H1 (cell line): ENCODE measurements at regions not wholly inside any gene's neighbourhood (a gene's known extent, or its start where the extent isn't known, plus 50 kb on each side); places are given as distances from the start of the nearest gene placed in this dataset.

Experiments
- CTCF ChIA-PET: fragments of 300-600 bp; sonication (Branson Sonifier 250); formaldehyde crosslinking; loops from one replicate; lab custom pipeline; 2021; ENCODE audit not compliant: partially characterized antibody; lab: Charles Lee
- POLR2A ChIA-PET: fragments of 300-600 bp; sonication (Branson Sonifier 250); formaldehyde crosslinking; loops from one replicate; lab custom pipeline; 2021; ENCODE audit warnings: inconsistent platforms; ENCODE audit not compliant: partially characterized antibody; lab: Charles Lee
- DNase-seq, 2 experiments: peaks; one replicate each; pipeline versions ENCODE4 v3.0.0 to v3.0.0-alpha.2; 2010 to 2022; ENCODE audit warnings: low spot score in 2 of 2, low read depth in 1 of 2, mixed read lengths in 1 of 2
- FAIRE-seq: peaks from 2 replicates; lab custom pipeline; 2011; peaks lifted over from hg19 to GRCh38; lab: Jason Lieb, UNC
- H2AFZ ChIP-seq: 2 replicates; pipeline ENCODE4 v1.8.1; 2012; ENCODE audit warnings: low read length, inconsistent platforms
- H2AK5ac ChIP-seq: 2 replicates; pipeline ENCODE4 v1.6.1; 2013; ENCODE audit warnings: low read depth, low read length
- H2BK120ac ChIP-seq: replicated peaks from 2 replicates; pipeline ENCODE3; 2013; ENCODE audit warnings: low read depth, low read length, inconsistent platforms
- H2BK12ac ChIP-seq: 2 replicates; pipeline ENCODE4 v1.6.1; 2013; ENCODE audit warnings: low read depth, low read length
- H2BK15ac ChIP-seq: 2 replicates; pipeline ENCODE4 v1.6.1; 2013; ENCODE audit warnings: low read length
- H2BK20ac ChIP-seq: 2 replicates; pipeline ENCODE4 v1.6.1; 2013; ENCODE audit warnings: low read length
- H2BK5ac ChIP-seq: 2 replicates; pipeline ENCODE4 v1.6.1; 2013; ENCODE audit warnings: low read depth, low read length
- H3K14ac ChIP-seq: 2 replicates; pipeline ENCODE4 v1.6.1; 2013; ENCODE audit warnings: inconsistent platforms; ENCODE audit not compliant: insufficient read length
- H3K18ac ChIP-seq: 2 replicates; pipeline ENCODE4 v1.6.1; 2013; ENCODE audit warnings: low read length; ENCODE audit errors: extremely low read depth
- H3K23ac ChIP-seq: 2 replicates; pipeline ENCODE4 v1.6.1; 2013; ENCODE audit warnings: inconsistent platforms; ENCODE audit not compliant: insufficient read length
- H3K23me2 ChIP-seq: 2 replicates; pipeline ENCODE4 v1.6.1; 2013; ENCODE audit warnings: low read depth, low read length
- H3K27ac ChIP-seq: 2 replicates; pipeline ENCODE4 v1.6.1; 2011; ENCODE audit warnings: low read depth, low read length, inconsistent platforms
- H3K27me3 ChIP-seq, 4 experiments: replicated peaks in 1 of 4; 1 replicate in 1 of 4; 2 replicates in 3 of 4; pipeline versions ENCODE4 v1.6.1 to v1.8.1; 2011 to 2013; ENCODE audit warnings: low read length in 3 of 4, mild to moderate bottlenecking in 3 of 4, inconsistent platforms in 2 of 4, mixed read lengths in 2 of 4, moderate library complexity in 1 of 4; ENCODE audit not compliant: control insufficient read depth in 3 of 4, insufficient read depth in 3 of 4; ENCODE audit errors: extremely low read depth in 1 of 4
- H3K36me3 ChIP-seq, 4 experiments: 2 replicates each; pipeline versions ENCODE4 v1.6.1 to v1.8.1; 2011 to 2013; ENCODE audit warnings: mild to moderate bottlenecking in 4 of 4, low read length in 3 of 4, moderate library complexity in 2 of 4, control low read depth in 1 of 4, inconsistent platforms in 1 of 4; ENCODE audit not compliant: insufficient read depth in 4 of 4, control insufficient read depth in 2 of 4
- H3K4ac ChIP-seq: replicated peaks from 2 replicates; pipeline ENCODE3; 2013; ENCODE audit warnings: low read length, low read depth, mixed read lengths, inconsistent platforms; ENCODE audit not compliant: insufficient read length
- H3K4me1 ChIP-seq, 4 experiments: replicated peaks in 1 of 4; 1 replicate in 1 of 4; 2 replicates in 3 of 4; pipeline versions ENCODE4 v1.6.1 to v1.8.1; 2011 to 2013; ENCODE audit warnings: low read length in 3 of 4, inconsistent platforms in 2 of 4, mixed read lengths in 1 of 4; ENCODE audit not compliant: insufficient read depth in 4 of 4, control insufficient read depth in 3 of 4
- H3K4me2 ChIP-seq, 2 experiments: 2 replicates each; pipeline versions ENCODE4 v1.6.1 to v1.8.1; 2011 to 2013; ENCODE audit warnings: low read depth in 2 of 2, low read length in 2 of 2, control low read depth in 1 of 2, inconsistent platforms in 1 of 2, mild to moderate bottlenecking in 1 of 2; ENCODE audit not compliant: insufficient read depth in 1 of 2
- H3K4me3 ChIP-seq, 4 experiments: fragments of 200-600, 300-600 bp in 1 of 4; sonication (generic), shearing (Covaris generic), sonication (Bioruptor Twin) in 1 of 4; 2 replicates each; pipeline versions ENCODE4 v1.5.1 to v1.8.1; 2011 to 2016; ENCODE audit warnings: low read length in 4 of 4, low read depth in 3 of 4, control low read depth in 2 of 4, inconsistent platforms in 2 of 4, mild to moderate bottlenecking in 2 of 4, mixed read lengths in 1 of 4, moderate library complexity in 1 of 4; ENCODE audit not compliant: insufficient read depth in 2 of 4; ENCODE audit errors: extremely low read depth in 1 of 4
- H3K56ac ChIP-seq: replicated peaks from 2 replicates; pipeline ENCODE3; 2013; ENCODE audit warnings: low read depth, mild to moderate bottlenecking, mixed read lengths, low read length, inconsistent platforms; ENCODE audit not compliant: insufficient read length
- H3K79me1 ChIP-seq: 2 replicates; pipeline ENCODE4 v1.6.1; 2013; ENCODE audit warnings: low read depth, low read length, control low read depth
- H3K79me2 ChIP-seq, 2 experiments: 2 replicates each; pipeline versions ENCODE4 v1.6.1 to v1.8.1; 2012 to 2013; ENCODE audit warnings: low read length in 2 of 2, mild to moderate bottlenecking in 2 of 2, inconsistent platforms in 1 of 2; ENCODE audit not compliant: insufficient read depth in 2 of 2, control insufficient read depth in 1 of 2
- H3K9ac ChIP-seq, 4 experiments: replicated peaks in 1 of 4; 1 replicate in 1 of 4; 2 replicates in 3 of 4; pipeline versions ENCODE4 v1.6.1 to v1.8.1; 2011 to 2013; ENCODE audit warnings: low read depth in 3 of 4, low read length in 3 of 4, control low read depth in 2 of 4, mild to moderate bottlenecking in 2 of 4, moderate library complexity in 2 of 4, inconsistent platforms in 1 of 4; ENCODE audit errors: extremely low read depth in 1 of 4
- H3K9me3 ChIP-seq, 2 experiments: 2 replicates each; pipeline versions ENCODE4 v1.6.1 to v1.8.1; 2012 to 2013; ENCODE audit warnings: mild to moderate bottlenecking in 2 of 2, moderate library complexity in 2 of 2, control low read depth in 1 of 2, inconsistent platforms in 1 of 2, low read depth in 1 of 2, low read length in 1 of 2, mixed read lengths in 1 of 2; ENCODE audit not compliant: insufficient read depth in 2 of 2
- H4K20me1 ChIP-seq, 2 experiments: replicated peaks in 1 of 2; 2 replicates each; pipeline versions ENCODE3 to v1.8.1; 2011 to 2013; ENCODE audit warnings: inconsistent platforms in 2 of 2, low read length in 2 of 2, mild to moderate bottlenecking in 1 of 2; ENCODE audit not compliant: insufficient read depth in 2 of 2, control insufficient read depth in 1 of 2
- H4K5ac ChIP-seq: 2 replicates; pipeline ENCODE4 v1.6.1; 2013; ENCODE audit warnings: low read length, low read depth, mixed read lengths, inconsistent platforms; ENCODE audit not compliant: insufficient read length
- H4K8ac ChIP-seq: 2 replicates; pipeline ENCODE4 v1.8.0; 2013; ENCODE audit warnings: mild to moderate bottlenecking, moderate library complexity, low read length, inconsistent platforms; ENCODE audit not compliant: insufficient read depth; ENCODE audit errors: extremely low read depth
- H4K91ac ChIP-seq: replicated peaks from 2 replicates; pipeline ENCODE3; 2013; ENCODE audit warnings: low read length, mixed read lengths, inconsistent platforms; ENCODE audit not compliant: insufficient read length
- CBX5 ChIP-seq: fragments of 300-800, 300-1000 bp; sonication (generic); IDR thresholded peaks from 2 replicates; pipeline ENCODE4 v1.7.1; 2016; ENCODE audit warnings: antibody characterized with exemption, low read length, low read depth
- EGR1 ChIP-seq: IDR thresholded peaks from 2 replicates; pipeline ENCODE4 v1.6.1; 2011; ENCODE audit warnings: low read depth, low read length, borderline replicate concordance
- NANOG ChIP-seq: IDR thresholded peaks from 2 replicates; pipeline ENCODE4 v1.6.1; 2011; ENCODE audit warnings: low read length, low read depth, mild to moderate bottlenecking, inconsistent platforms; ENCODE audit not compliant: insufficient read depth, poor library complexity, severe bottlenecking
- SRF ChIP-seq: IDR thresholded peaks from 2 replicates; pipeline ENCODE4 v1.6.1; 2011; ENCODE audit warnings: mild to moderate bottlenecking, low read depth, low read length, moderate library complexity
- YY1 ChIP-seq: IDR thresholded peaks from 2 replicates; pipeline ENCODE4 v1.6.1; 2011; ENCODE audit warnings: low read depth, mild to moderate bottlenecking, low read length
- WGBS, 2 experiments: shearing (Covaris generic) in 1 of 2; methylation state at CpG; one replicate each; pipeline versions ENCODE4 v1.1.6 to v1.1.7; 2013 to 2015; ENCODE audit warnings: low lambda C conversion rate in 2 of 2, mixed read lengths in 2 of 2, inconsistent platforms in 1 of 2, low coverage in 1 of 2, missing lambda C conversion rate in 1 of 2; ENCODE audit not compliant: insufficient replicate concordance in 2 of 2, insufficient coverage in 1 of 2, insufficient read length in 1 of 2; ENCODE audit errors: extremely low coverage in 1 of 2, missing lambda C conversion rate in 1 of 2; 5-methylcytosine and 5-hydroxymethylcytosine counted together

- no peak overlapping the region for H2AK5ac ChIP-seq
- no peak overlapping the region for H3K23ac ChIP-seq
- DNase-seq (no peak), FAIRE-seq (no peak)
- H3K56ac ChIP-seq, result no peak overlapping the region
- no peaks in the 10 kb centered on the region for H3K36me3 ChIP-seq
- WGBS, 2 experiments, result 100% methylated on average over 1 of the region's 1 CpG; no CpG with 5 or more reads in 1 of the 2 experiments
- H4K91ac ChIP-seq, result no peak overlapping the region
- H2BK15ac ChIP-seq, result no peak overlapping the region
- POLR2A ChIA-PET, result no interaction called here
- no peak overlapping the region for H2BK12ac ChIP-seq
- no peak overlapping the region for H3K14ac ChIP-seq
- H3K23me2 ChIP-seq, result no peaks in the 10 kb centered on the region
- no peaks in the 10 kb centered on the region for H3K79me2 ChIP-seq
- no peak overlapping the region for H4K5ac ChIP-seq
- no peak overlapping the region for H2AFZ ChIP-seq
- H3K4ac ChIP-seq, result no peak overlapping the region
- H3K79me1 ChIP-seq, result no peaks in the 10 kb centered on the region
- H4K8ac ChIP-seq, result no peak overlapping the region
- H2BK120ac ChIP-seq, result no peak overlapping the region
- no peak overlapping the region for H2BK5ac ChIP-seq
- H3K9ac ChIP-seq, result no peak overlapping the region
- H3K4me2 ChIP-seq, result no peak overlapping the region
- no peaks in the 10 kb centered on the region for H3K4me1 ChIP-seq
- H3K9me3 ChIP-seq, result no peaks in the 10 kb centered on the region
- no peak overlapping the region for H3K27ac ChIP-seq
- H3K27me3 ChIP-seq, result no peaks in the 10 kb centered on the region
- no peak overlapping the region for H3K18ac ChIP-seq
- CTCF ChIA-PET, result no interaction called here
- peaks cover 0 to 1% of the 10 kb centered on the region in 2 experiments for H4K20me1 ChIP-seq
- H3K4me3 ChIP-seq, result no peak overlapping the region
- no peak overlapping the region for H2BK20ac ChIP-seq
- TF ChIP-seq NANOG (no peak), SRF (no peak), YY1 (no peak), EGR1 (no peak), CBX5 (no peak)
These were observed 958.0 kb upstream of the CNTN5 start for GRCh38 chr11:98062714-98063113.
